HEK293 (cell line): ENCODE measurements at regions not wholly inside any gene's neighbourhood (a gene's known extent, or its start where the extent isn't known, plus 50 kb on each side); places are given as distances from the start of the nearest gene placed in this dataset.

Source experiments
- CTCF ChIA-PET: fragments of 350-600 bp; formaldehyde crosslinking; extraction: SDS; loops from one replicate; lab custom pipeline; 2021; ENCODE audit warnings: antibody characterized with exemption; lab: Yijun Ruan, JAX
- POLR2A ChIA-PET: fragments of 300-600 bp; formaldehyde crosslinking; extraction: SDS; loops from one replicate; lab custom pipeline; 2020; ENCODE audit warnings: antibody characterized with exemption, inconsistent platforms; lab: Yijun Ruan, JAX
- H3K27ac ChIP-seq: fragments of 200-500 bp; sonication (Bioruptor generic); 2 replicates; pipeline ENCODE4 v1.5.1; 2014; ENCODE audit warnings: low read depth, low read length, control low read depth, inconsistent platforms; ENCODE audit errors: extremely low read depth
- H3K36me3 ChIP-seq, 2 experiments: fragments of 200-500 bp in 1 of 2; sonication (Bioruptor generic) in 1 of 2; 1 replicate in 1 of 2; 2 replicates in 1 of 2; pipeline ENCODE4 v1.5.1; 2014 to 2017; ENCODE audit warnings: inconsistent platforms in 2 of 2, low read length in 2 of 2; ENCODE audit not compliant: control insufficient read depth in 2 of 2, insufficient read depth in 1 of 2
- H3K4me1 ChIP-seq: fragments of 200-500 bp; sonication (Bioruptor generic); 2 replicates; pipeline ENCODE4 v1.5.1; 2014; ENCODE audit warnings: mild to moderate bottlenecking, low read length, inconsistent platforms; ENCODE audit not compliant: control insufficient read depth, insufficient read depth
- H3K4me3 ChIP-seq: 2 replicates; pipeline ENCODE4 v1.5.1; 2011; ENCODE audit warnings: low read depth, mild to moderate bottlenecking, control low read depth, low read length, moderate library complexity
- H3K9me3 ChIP-seq: fragments of 200-500 bp; sonication (Bioruptor generic); 2 replicates; pipeline ENCODE4 v1.5.1; 2014; ENCODE audit warnings: low read depth, low read length, inconsistent platforms; ENCODE audit not compliant: control insufficient read depth, insufficient read depth
- CTCF ChIP-seq: fragments of 450-650 bp; formaldehyde crosslinking; IDR thresholded peaks from 2 replicates; pipeline ENCODE4 v1.5.1; 2016; ENCODE audit warnings: missing biosample characterization, missing genetic modification characterization
- GFI1B ChIP-seq: fragments of 450-650 bp; formaldehyde crosslinking; IDR thresholded peaks from 2 replicates; pipeline ENCODE4 v1.5.1; 2016; ENCODE audit warnings: missing biosample characterization, missing genetic modification characterization
- GLIS1 ChIP-seq: fragments of 450-650 bp; formaldehyde crosslinking; IDR thresholded peaks from 2 replicates; pipeline ENCODE4 v1.5.1; 2016; ENCODE audit warnings: missing biosample characterization, missing genetic modification characterization
- IKZF3 ChIP-seq: fragments of 450-650 bp; IDR thresholded peaks from 2 replicates; pipeline ENCODE4 v1.5.0; 2018; ENCODE audit warnings: missing biosample characterization, mild to moderate bottlenecking, missing genetic modification characterization, moderate library complexity
- KLF9 ChIP-seq: fragments of 450-650 bp; formaldehyde crosslinking; IDR thresholded peaks from 2 replicates; pipeline ENCODE4 v1.5.1; 2016; ENCODE audit warnings: missing biosample characterization, missing genetic modification characterization, low read depth
- MYNN ChIP-seq: fragments of 450-650 bp; formaldehyde crosslinking; IDR thresholded peaks from 2 replicates; pipeline ENCODE4 v1.5.1; 2016; ENCODE audit warnings: missing biosample characterization, missing genetic modification characterization, borderline replicate concordance
- SALL2 ChIP-seq: fragments of 450-650 bp; formaldehyde crosslinking; IDR thresholded peaks from 2 replicates; pipeline ENCODE4 v1.5.0; 2017; ENCODE audit warnings: missing biosample characterization, mild to moderate bottlenecking, missing genetic modification characterization, borderline replicate concordance
- YY2 ChIP-seq: fragments of 450-650 bp; formaldehyde crosslinking; IDR thresholded peaks from 2 replicates; pipeline ENCODE4 v1.5.1; 2016; ENCODE audit warnings: missing biosample characterization, missing genetic modification characterization
- ZFP3 ChIP-seq: fragments of 450-650 bp; formaldehyde crosslinking; IDR thresholded peaks from 2 replicates; pipeline ENCODE4 v1.5.1; 2016; ENCODE audit warnings: low read depth, missing biosample characterization, missing genetic modification characterization
- ZFP69B ChIP-seq: fragments of 450-650 bp; formaldehyde crosslinking; IDR thresholded peaks from 2 replicates; pipeline ENCODE4 v1.5.1; 2016; ENCODE audit warnings: missing biosample characterization, missing genetic modification characterization
- ZNF19 ChIP-seq: fragments of 450-650 bp; formaldehyde crosslinking; IDR thresholded peaks from 2 replicates; pipeline ENCODE4; 2016; ENCODE audit warnings: missing biosample characterization, missing genetic modification characterization, low read depth
- ZNF202 ChIP-seq: fragments of 450-650 bp; formaldehyde crosslinking; IDR thresholded peaks from 2 replicates; pipeline ENCODE4 v1.5.1; 2016; ENCODE audit warnings: missing biosample characterization, missing genetic modification characterization, borderline replicate concordance
- ZNF223 ChIP-seq: fragments of 450-650 bp; formaldehyde crosslinking; IDR thresholded peaks from 2 replicates; pipeline ENCODE4 v1.5.1; 2016; ENCODE audit warnings: missing biosample characterization, missing genetic modification characterization
- ZNF292 ChIP-seq: fragments of 450-650 bp; formaldehyde crosslinking; IDR thresholded peaks from 2 replicates; pipeline ENCODE4 v1.5.1; 2016; ENCODE audit warnings: low read depth, missing biosample characterization, missing genetic modification characterization, borderline replicate concordance
- ZNF324 ChIP-seq: fragments of 450-650 bp; formaldehyde crosslinking; IDR thresholded peaks from 2 replicates; pipeline ENCODE4 v1.5.1; 2016; ENCODE audit warnings: missing biosample characterization, missing genetic modification characterization
- ZNF394 ChIP-seq: fragments of 450-650 bp; formaldehyde crosslinking; IDR thresholded peaks from 2 replicates; pipeline ENCODE4 v1.5.1; 2016; ENCODE audit warnings: missing biosample characterization, missing genetic modification characterization, mild to moderate bottlenecking, moderate library complexity, borderline replicate concordance
- ZNF449 ChIP-seq: fragments of 450-650 bp; formaldehyde crosslinking; IDR thresholded peaks from 2 replicates; pipeline ENCODE4 v1.5.1; 2017; ENCODE audit warnings: missing biosample characterization, mild to moderate bottlenecking, missing genetic modification characterization, moderate library complexity
- ZNF558 ChIP-seq: fragments of 450-650 bp; formaldehyde crosslinking; IDR thresholded peaks from 2 replicates; pipeline ENCODE4 v1.5.1; 2016; ENCODE audit warnings: missing biosample characterization, missing genetic modification characterization
- ZNF645 ChIP-seq: fragments of 450-650 bp; formaldehyde crosslinking; IDR thresholded peaks from 2 replicates; pipeline ENCODE4; 2016; ENCODE audit warnings: missing biosample characterization, missing genetic modification characterization
- ZNF658 ChIP-seq: fragments of 450-650 bp; formaldehyde crosslinking; IDR thresholded peaks from 2 replicates; pipeline ENCODE4; 2016; ENCODE audit warnings: missing biosample characterization, missing genetic modification characterization
- ZNF792 ChIP-seq: fragments of 450-650 bp; formaldehyde crosslinking; IDR thresholded peaks from 2 replicates; pipeline ENCODE4 v1.5.1; 2016; ENCODE audit warnings: missing biosample characterization, missing genetic modification characterization
- ZSCAN30 ChIP-seq: fragments of 450-650 bp; IDR thresholded peaks from 2 replicates; pipeline ENCODE4 v1.5.1; 2018; ENCODE audit warnings: missing biosample characterization, mild to moderate bottlenecking, missing genetic modification characterization, moderate library complexity
- TF ChIP-seq, protein P1 (sequence below): fragments of 450-650 bp; formaldehyde crosslinking; IDR thresholded peaks from 2 replicates; pipeline ENCODE4 v1.5.1; 2016; ENCODE audit warnings: missing biosample characterization, missing genetic modification characterization

- no peak for TF ChIP-seq CTCF (tag by site-specific recombination)
- no peak for TF ChIP-seq ZNF449 (tag by site-specific recombination)
- no peak for TF ChIP-seq ZNF324 (tag by site-specific recombination)
- no peak for TF ChIP-seq IKZF3 (tag by site-specific recombination)
- no peak for TF ChIP-seq ZNF792 (tag by site-specific recombination)
- TF ChIP-seq, protein P1, sequence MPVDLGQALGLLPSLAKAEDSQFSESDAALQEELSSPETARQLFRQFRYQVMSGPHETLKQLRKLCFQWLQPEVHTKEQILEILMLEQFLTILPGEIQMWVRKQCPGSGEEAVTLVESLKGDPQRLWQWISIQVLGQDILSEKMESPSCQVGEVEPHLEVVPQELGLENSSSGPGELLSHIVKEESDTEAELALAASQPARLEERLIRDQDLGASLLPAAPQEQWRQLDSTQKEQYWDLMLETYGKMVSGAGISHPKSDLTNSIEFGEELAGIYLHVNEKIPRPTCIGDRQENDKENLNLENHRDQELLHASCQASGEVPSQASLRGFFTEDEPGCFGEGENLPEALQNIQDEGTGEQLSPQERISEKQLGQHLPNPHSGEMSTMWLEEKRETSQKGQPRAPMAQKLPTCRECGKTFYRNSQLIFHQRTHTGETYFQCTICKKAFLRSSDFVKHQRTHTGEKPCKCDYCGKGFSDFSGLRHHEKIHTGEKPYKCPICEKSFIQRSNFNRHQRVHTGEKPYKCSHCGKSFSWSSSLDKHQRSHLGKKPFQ (tag by site-specific recombination), result no peak
- no peak for TF ChIP-seq ZNF645 (tag by site-specific recombination)
- TF ChIP-seq SALL2 (tag by site-specific recombination), result no peak
- TF ChIP-seq, all 188 proteins: peak for 0
Observed at GRCh38 chr15:47616876-47617275, 100.4 kb upstream of the SEMA6D start (continued).

DNA sequence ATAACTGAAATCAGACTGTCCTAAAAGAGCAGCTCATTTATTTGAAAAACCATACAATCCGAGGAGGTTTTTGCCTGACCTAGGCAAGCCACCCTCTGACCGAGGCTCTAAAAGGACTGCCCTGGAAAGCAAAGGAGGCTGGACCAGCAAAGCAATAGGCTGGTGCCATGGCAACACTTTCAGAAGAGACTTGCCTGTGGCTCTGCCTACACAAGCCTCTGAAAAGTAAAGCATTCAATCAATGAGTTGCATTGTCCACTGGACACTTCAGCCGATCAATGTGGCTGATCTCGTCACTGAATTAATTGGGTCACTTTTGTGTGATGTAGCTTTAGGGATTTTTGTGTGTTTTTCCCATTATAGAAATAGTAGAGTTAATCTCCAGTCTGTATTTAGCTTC lies 99.1 kb upstream of the SEMA6D start:
- ChIA-PET POLR2A (no interaction called here), CTCF (no interaction called here)
- no peak overlapping the region for H3K4me3 ChIP-seq
- no peaks in the 10 kb centered on the region for H3K4me1 ChIP-seq
- no peaks in the 10 kb centered on the region for H3K9me3 ChIP-seq
- no peak overlapping the region for H3K27ac ChIP-seq
- H3K36me3 ChIP-seq, result no peaks in the 10 kb centered on the region
- TF ChIP-seq MYNN (no peak), ZFP3 (tag by site-specific recombination) (no peak), ZNF19 (tag by site-specific recombination) (no peak), ZFP69B (tag by site-specific recombination) (no peak), ZNF292 (tag by site-specific recombination) (no peak), ZNF558 (no peak), GLIS1 (tag by site-specific recombination) (no peak), ZNF658 (no peak), YY2 (tag by site-specific recombination) (no peak), GFI1B (tag by site-specific recombination) (no peak), ZNF394 (tag by site-specific recombination) (no peak), KLF9 (tag by site-specific recombination) (no peak), ZSCAN30 (tag by site-specific recombination) (no peak), ZNF223 (no peak), ZNF202 (tag by site-specific recombination) (no peak)
